Neutrophil (primary cell): ENCODE measurements at regions not wholly inside any gene's neighbourhood (a gene's known extent, or its start where the extent isn't known, plus 50 kb on each side); places are given as distances from the start of the nearest gene placed in this dataset.

ENCODE experiments used
- H3K27ac ChIP-seq: fragments of 200-600 bp; sonication (generic); 2 replicates; pipeline ENCODE4 v1.5.1; 2016; ENCODE audit warnings: mild to moderate bottlenecking, moderate library complexity
- H3K27me3 ChIP-seq: fragments of 200-600 bp; sonication (generic); 2 replicates; pipeline ENCODE4 v1.6.0; 2016; ENCODE audit warnings: mild to moderate bottlenecking
- H3K36me3 ChIP-seq: fragments of 200-600 bp; sonication (generic); 2 replicates; pipeline ENCODE4 v1.5.1; 2017
- H3K4me1 ChIP-seq, 2 experiments: fragments of 200-600 bp in 1 of 2; sonication (generic) in 1 of 2; 1 replicate in 1 of 2; 2 replicates in 1 of 2; pipeline versions ENCODE4 v1.5.1 to v1.6.1; 2013 to 2016; ENCODE audit warnings: low read depth in 1 of 2, low read length in 1 of 2, mild to moderate bottlenecking in 1 of 2, moderate library complexity in 1 of 2; ENCODE audit not compliant: control insufficient read depth in 1 of 2, insufficient read depth in 1 of 2
- H3K4me3 ChIP-seq, 2 experiments: fragments of 200-600 bp in 1 of 2; sonication (generic) in 1 of 2; 1 replicate in 1 of 2; 2 replicates in 1 of 2; pipeline ENCODE4 v1.5.1; 2013 to 2016; ENCODE audit warnings: low read depth in 1 of 2, low read length in 1 of 2, mild to moderate bottlenecking in 1 of 2, moderate library complexity in 1 of 2
- H3K9me3 ChIP-seq: fragments of 200-600 bp; sonication (generic); 2 replicates; pipeline ENCODE4 v1.5.1; 2016
- TF ChIP-seq, protein P1 (sequence below): fragments of 200-600 bp; sonication (generic); IDR thresholded peaks from 2 replicates; pipeline ENCODE4 v1.5.1; 2016; ENCODE audit warnings: antibody characterized with exemption

DNA sequence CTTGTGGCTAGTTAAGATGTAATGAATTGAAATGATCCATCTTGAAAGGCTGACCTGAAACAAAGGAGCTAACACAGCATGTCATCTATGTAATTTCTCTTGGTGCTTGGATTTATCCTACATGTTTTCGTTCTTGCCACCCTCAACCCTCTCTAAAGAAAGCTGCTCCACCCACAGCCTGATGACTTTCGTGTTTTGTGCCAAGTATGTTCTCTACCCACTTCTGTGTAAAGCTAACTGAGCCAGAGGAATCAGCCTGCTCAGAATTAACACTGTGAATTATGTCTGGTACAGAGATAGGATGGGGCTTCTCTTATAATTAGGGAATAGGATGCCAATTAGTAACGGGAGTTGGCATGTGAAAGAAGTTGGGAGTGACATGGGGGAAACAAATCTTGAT is 67.9 kb upstream of the MLIP start:
- Histone ChIP-seq H3K9me3 (no peaks in the 10 kb centered on the region), H3K36me3 (no peaks in the 10 kb centered on the region)
- TF ChIP-seq, protein P1, sequence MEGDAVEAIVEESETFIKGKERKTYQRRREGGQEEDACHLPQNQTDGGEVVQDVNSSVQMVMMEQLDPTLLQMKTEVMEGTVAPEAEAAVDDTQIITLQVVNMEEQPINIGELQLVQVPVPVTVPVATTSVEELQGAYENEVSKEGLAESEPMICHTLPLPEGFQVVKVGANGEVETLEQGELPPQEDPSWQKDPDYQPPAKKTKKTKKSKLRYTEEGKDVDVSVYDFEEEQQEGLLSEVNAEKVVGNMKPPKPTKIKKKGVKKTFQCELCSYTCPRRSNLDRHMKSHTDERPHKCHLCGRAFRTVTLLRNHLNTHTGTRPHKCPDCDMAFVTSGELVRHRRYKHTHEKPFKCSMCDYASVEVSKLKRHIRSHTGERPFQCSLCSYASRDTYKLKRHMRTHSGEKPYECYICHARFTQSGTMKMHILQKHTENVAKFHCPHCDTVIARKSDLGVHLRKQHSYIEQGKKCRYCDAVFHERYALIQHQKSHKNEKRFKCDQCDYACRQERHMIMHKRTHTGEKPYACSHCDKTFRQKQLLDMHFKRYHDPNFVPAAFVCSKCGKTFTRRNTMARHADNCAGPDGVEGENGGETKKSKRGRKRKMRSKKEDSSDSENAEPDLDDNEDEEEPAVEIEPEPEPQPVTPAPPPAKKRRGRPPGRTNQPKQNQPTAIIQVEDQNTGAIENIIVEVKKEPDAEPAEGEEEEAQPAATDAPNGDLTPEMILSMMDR: no peak

DNA sequence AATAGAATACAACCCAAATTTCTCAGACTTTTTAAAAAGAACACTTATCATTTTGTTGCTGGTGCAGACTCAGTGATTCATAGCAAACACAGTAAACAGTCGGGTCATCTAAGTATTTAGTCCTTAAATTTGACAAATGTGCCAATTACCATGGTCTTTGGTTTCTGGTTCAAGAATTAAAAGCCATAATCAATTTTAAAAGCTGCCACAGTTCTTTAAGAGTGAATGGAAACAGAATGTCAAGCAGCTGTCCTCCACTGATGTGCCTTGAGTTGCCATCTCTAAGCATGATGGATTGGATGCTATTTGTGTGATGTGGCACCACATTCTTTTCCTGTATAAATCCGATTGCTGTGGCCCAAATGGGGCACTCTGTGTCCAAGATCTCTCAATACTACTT is 67.2 kb upstream of the MLIP start:
- TF ChIP-seq, protein P1: no peak
- no peaks in the 10 kb centered on the region for H3K36me3 ChIP-seq
- H3K4me1 ChIP-seq: no peaks in the 10 kb centered on the region
- H3K9me3 ChIP-seq: no peaks in the 10 kb centered on the region
- no peak overlapping the region for H3K4me3 ChIP-seq
- H3K27me3 ChIP-seq: no peaks in the 10 kb centered on the region
- no peak overlapping the region for H3K27ac ChIP-seq

More for the DNA sequence above, 67.9 kb upstream of the MLIP start:
- Histone ChIP-seq H3K4me1 (no peaks in the 10 kb centered on the region), H3K4me3 (no peak overlapping the region), H3K27me3 (no peaks in the 10 kb centered on the region), H3K27ac (no peak overlapping the region)

DNA sequence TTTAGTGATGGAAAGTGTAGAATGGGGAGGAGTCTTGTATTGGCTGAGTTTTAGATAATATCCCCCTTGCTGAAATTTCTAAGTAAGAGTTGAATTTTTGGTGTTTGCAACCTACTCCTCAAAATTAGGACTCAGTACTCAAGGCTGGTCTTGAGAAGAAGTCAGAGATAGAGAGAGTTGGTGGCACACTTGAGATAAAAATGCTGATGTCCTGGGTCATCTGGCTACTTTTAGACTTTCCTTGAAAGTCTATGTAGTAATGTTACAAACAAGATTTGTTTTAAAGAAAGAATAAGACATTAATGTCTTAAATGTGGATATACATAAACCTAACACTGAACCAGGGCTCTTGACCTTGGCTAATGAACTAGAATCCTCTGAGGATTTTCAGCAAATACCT is 62.5 kb upstream of the MLIP start:
- no peaks in the 10 kb centered on the region for H3K4me1 ChIP-seq
- H3K27ac ChIP-seq: no peak overlapping the region
- no peaks in the 10 kb centered on the region for H3K9me3 ChIP-seq
- H3K36me3 ChIP-seq: no peaks in the 10 kb centered on the region
- TF ChIP-seq, protein P1: no peak
- H3K4me3 ChIP-seq: no peak overlapping the region
- no peaks in the 10 kb centered on the region for H3K27me3 ChIP-seq

DNA sequence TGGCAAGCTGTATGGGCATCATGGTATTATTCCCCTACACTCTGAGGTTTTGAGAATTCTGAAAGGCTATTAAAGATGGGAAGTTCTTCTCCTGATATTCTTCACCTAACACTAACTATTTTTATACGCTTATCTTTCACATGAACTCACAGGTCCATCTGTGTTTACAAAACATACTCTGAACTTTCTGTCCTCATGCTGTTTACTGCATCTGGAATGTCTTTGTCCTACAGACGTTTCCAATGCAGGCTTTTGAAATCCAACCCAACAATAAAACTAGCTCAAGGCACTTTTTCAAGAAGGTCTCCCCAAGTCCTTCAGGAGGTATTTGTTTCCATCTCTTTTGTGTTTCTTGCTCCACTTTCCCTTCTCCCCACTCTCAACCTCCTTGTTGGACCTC is 60.5 kb upstream of the MLIP start:
- H3K27me3 ChIP-seq: no peaks in the 10 kb centered on the region
- no peaks in the 10 kb centered on the region for H3K36me3 ChIP-seq
- H3K4me3 ChIP-seq: no peak overlapping the region
- no peaks in the 10 kb centered on the region for H3K9me3 ChIP-seq
- TF ChIP-seq, protein P1: no peak
- no peaks in the 10 kb centered on the region for H3K4me1 ChIP-seq
- no peak overlapping the region for H3K27ac ChIP-seq

DNA sequence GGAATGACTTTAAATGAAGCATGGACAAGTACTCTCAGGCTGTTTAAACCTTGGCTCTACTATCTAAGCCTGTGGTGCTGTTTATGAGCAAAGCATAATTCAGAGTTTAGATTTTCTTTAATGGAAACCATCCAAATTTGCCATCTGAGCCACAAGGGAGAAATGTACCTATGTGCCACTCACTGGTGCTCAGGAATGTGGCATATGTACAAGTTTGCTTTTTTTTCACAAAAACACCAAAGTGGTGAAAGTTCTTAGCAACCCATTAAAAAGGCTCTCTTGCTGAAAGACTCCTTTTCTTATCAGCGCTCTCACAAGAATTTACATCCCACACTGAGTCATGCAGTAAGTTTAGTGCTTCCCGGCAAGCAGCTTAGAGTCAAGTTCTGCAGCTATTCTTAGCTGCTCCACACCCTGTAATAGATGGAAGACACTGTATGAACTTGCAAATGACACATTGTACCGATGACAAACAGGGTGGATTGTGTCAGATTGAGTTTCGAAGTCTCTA is 57.3 kb upstream of the MLIP start:
- TF ChIP-seq, protein P1: no peak
- H3K9me3 ChIP-seq: no peaks in the 10 kb centered on the region
- H3K4me1 ChIP-seq: no peaks in the 10 kb centered on the region
- H3K27ac ChIP-seq: no peak overlapping the region
- no peaks in the 10 kb centered on the region for H3K27me3 ChIP-seq
- no peaks in the 10 kb centered on the region for H3K36me3 ChIP-seq
- H3K4me3 ChIP-seq: no peak overlapping the region

DNA sequence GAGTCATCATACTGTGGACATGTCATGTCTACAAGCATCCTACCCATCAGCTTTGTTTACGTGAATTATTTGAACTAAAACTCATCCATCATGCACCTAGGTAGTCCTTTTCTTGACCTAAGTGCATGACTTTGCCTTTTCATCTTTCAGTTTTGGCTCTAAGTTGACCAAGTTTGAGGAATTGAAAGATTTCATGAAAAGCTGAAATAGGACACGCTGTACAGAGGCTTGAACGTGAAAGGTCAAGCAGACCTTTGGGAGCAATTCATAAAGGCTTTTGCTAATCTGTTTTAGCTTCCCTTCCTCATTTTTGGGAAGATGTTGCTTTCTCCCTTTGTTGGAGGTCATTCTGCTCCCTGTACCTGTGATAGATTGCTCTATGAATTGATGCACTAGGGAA is 55.1 kb upstream of the MLIP start:
- Histone ChIP-seq H3K9me3 (no peaks in the 10 kb centered on the region), H3K4me3 (no peak overlapping the region), H3K27me3 (no peaks in the 10 kb centered on the region), H3K27ac (no peak overlapping the region), H3K4me1 (no peaks in the 10 kb centered on the region), H3K36me3 (no peaks in the 10 kb centered on the region)
- TF ChIP-seq, protein P1: no peak
